Progenitor cell of endocrine pancreas (in vitro differentiated cells): ENCODE measurements at regions not wholly inside any gene's neighbourhood (a gene's known extent, or its start where the extent isn't known, plus 50 kb on each side); places are given as distances from the start of the nearest gene placed in this dataset.

ENCODE experiments used
- DNase-seq: peaks from one replicate; pipeline ENCODE4 v3.0.0; 2021; ENCODE audit warnings: low spot score; ENCODE audit not compliant: unreplicated experiment
- H3K27ac Mint-ChIP-seq: 2 replicates; pipeline ENCODE4 v1.8.0; 2021; ENCODE audit warnings: mild to moderate bottlenecking, moderate library complexity, mixed read lengths
- H3K27me3 Mint-ChIP-seq: 2 replicates; pipeline ENCODE4 v1.8.0; 2021; ENCODE audit warnings: mixed read lengths
- H3K36me3 Mint-ChIP-seq: 2 replicates; pipeline ENCODE4 v1.8.0; 2022; ENCODE audit warnings: mixed read lengths; ENCODE audit not compliant: insufficient read depth
- H3K4me1 Mint-ChIP-seq: 2 replicates; pipeline ENCODE4 v1.8.0; 2021; ENCODE audit warnings: low read depth, mixed read lengths
- H3K4me3 Mint-ChIP-seq: 2 replicates; pipeline ENCODE4 v1.8.0; 2021; ENCODE audit warnings: low read depth, mild to moderate bottlenecking, moderate library complexity, mixed read lengths
- H3K9me3 Mint-ChIP-seq: 2 replicates; pipeline ENCODE4 v1.8.0; 2021; ENCODE audit warnings: low read depth, mixed read lengths
- CTCF ChIP-seq: fragments of 200-600 bp; sonication (generic); IDR thresholded peaks from one replicate; pipeline ENCODE4 v1.5.0; 2021; ENCODE audit warnings: antibody characterized with exemption, mild to moderate bottlenecking; ENCODE audit not compliant: unreplicated experiment

DNA sequence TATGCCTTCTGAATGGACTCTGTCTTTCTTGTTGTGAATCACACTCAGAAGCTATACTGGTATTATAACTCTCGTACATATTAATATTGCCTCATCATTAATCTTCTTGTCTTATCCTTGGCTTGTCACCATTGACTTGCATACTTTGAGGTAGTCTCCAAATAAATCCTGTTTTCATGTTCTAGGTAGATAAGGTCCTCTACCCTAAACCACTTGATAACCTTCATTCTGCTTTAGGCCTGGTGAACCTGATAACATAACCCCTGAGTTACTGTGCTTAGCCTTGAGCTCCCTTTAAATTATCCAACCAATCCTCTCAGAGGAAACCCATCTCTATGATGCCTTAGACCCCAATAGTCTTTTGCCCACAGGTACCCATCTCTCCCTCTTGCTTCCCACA lies 1162.3 kb downstream of the SLITRK1 start:
- no peaks in the 10 kb centered on the region for H3K4me1 Mint-ChIP-seq
- no peak for DNase-seq
- no peak overlapping the region for H3K4me3 Mint-ChIP-seq
- H3K9me3 Mint-ChIP-seq: no peaks in the 10 kb centered on the region
- no peaks in the 10 kb centered on the region for H3K36me3 Mint-ChIP-seq
- no peak overlapping the region for H3K27ac Mint-ChIP-seq
- no peaks in the 10 kb centered on the region for H3K27me3 Mint-ChIP-seq
- no peak for TF ChIP-seq CTCF

DNA sequence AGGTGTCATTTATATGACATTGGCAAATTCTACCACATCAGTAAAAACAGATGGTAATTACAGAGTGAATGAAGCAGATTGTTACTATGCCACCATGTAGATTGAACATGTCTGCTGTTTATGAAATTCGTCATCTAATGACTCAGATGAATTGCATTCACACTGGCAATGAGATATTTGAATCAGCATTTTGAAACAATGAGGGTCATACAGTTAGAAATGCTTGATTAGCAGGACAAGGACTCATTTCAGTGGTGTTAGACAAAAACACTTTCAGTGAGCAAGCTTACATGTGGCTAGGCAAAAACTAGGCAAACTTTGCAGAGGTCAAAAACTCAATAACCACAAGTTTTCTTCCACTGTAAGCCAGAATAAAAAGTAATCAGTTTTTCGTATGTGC lies 1165.0 kb downstream of the SLITRK1 start:
- H3K4me3 Mint-ChIP-seq: no peak overlapping the region
- no peaks in the 10 kb centered on the region for H3K9me3 Mint-ChIP-seq
- TF ChIP-seq CTCF: no peak
- H3K27ac Mint-ChIP-seq: no peak overlapping the region
- H3K27me3 Mint-ChIP-seq: no peaks in the 10 kb centered on the region
- H3K36me3 Mint-ChIP-seq: no peaks in the 10 kb centered on the region
- H3K4me1 Mint-ChIP-seq: no peaks in the 10 kb centered on the region
- no peak for DNase-seq

- Mint-ChIP-seq H3K27ac (no peak overlapping the region), H3K9me3 (no peaks in the 10 kb centered on the region), H3K36me3 (no peaks in the 10 kb centered on the region), H3K4me3 (no peak overlapping the region), H3K4me1 (no peaks in the 10 kb centered on the region), H3K27me3 (no peaks in the 10 kb centered on the region)
- no peak for TF ChIP-seq CTCF
- no peak for DNase-seq
Observed at GRCh38 chr13:82713687-82714405, 1168.4 kb downstream of the SLITRK1 start.

GRCh38 chr13:82702513-82702912 lies 1179.8 kb downstream of the SLITRK1 start:
- no peak for TF ChIP-seq CTCF
- Mint-ChIP-seq H3K4me1 (peaks cover 6% of the 10 kb centered on the region), H3K9me3 (peaks cover 11% of the 10 kb centered on the region), H3K27ac (no peak overlapping the region), H3K4me3 (no peak overlapping the region), H3K27me3 (no peaks in the 10 kb centered on the region), H3K36me3 (no peaks in the 10 kb centered on the region)
- no peak for DNase-seq

- no peaks in the 10 kb centered on the region for H3K36me3 Mint-ChIP-seq
- TF ChIP-seq CTCF: no peak
- DNase-seq: no peak
- H3K4me1 Mint-ChIP-seq: peaks cover 6% of the 10 kb centered on the region
- no peak overlapping the region for H3K4me3 Mint-ChIP-seq
- peaks cover 6% of the 10 kb centered on the region for H3K9me3 Mint-ChIP-seq
- H3K27me3 Mint-ChIP-seq: no peaks in the 10 kb centered on the region
- H3K27ac Mint-ChIP-seq: no peak overlapping the region
Observed at GRCh38 chr13:82701020-82701419, 1181.3 kb downstream of the SLITRK1 start.
